Astrocyte (in vitro differentiated cells and primary cell): ENCODE measurements at regions not wholly inside any gene's neighbourhood (a gene's known extent, or its start where the extent isn't known, plus 50 kb on each side); places are given as distances from the start of the nearest gene placed in this dataset.

Experiments used
- DNase-seq: peaks from one replicate; pipeline ENCODE4 v3.0.0-alpha.2; 2010; ENCODE audit warnings: low read depth
- FAIRE-seq: peaks from 2 replicates; lab custom pipeline; 2011; peaks lifted over from hg19 to GRCh38; lab: Jason Lieb, UNC
- H2AFZ ChIP-seq: 2 replicates; pipeline ENCODE4 v1.6.0; 2012; ENCODE audit warnings: low read depth, low read length, inconsistent platforms
- H3K27ac ChIP-seq: 2 replicates; pipeline ENCODE4 v1.5.1; 2011; ENCODE audit warnings: low read depth, low read length, inconsistent platforms
- H3K27me3 ChIP-seq: 2 replicates; pipeline ENCODE4 v1.6.0; 2011; ENCODE audit warnings: low read length, inconsistent platforms; ENCODE audit not compliant: insufficient read depth
- H3K36me3 ChIP-seq: 2 replicates; pipeline ENCODE4 v1.5.1; 2011; ENCODE audit warnings: low read length, inconsistent platforms; ENCODE audit not compliant: insufficient read depth
- H3K4me1 ChIP-seq: 2 replicates; pipeline ENCODE4 v1.5.1; 2011; ENCODE audit warnings: low read length, inconsistent platforms; ENCODE audit not compliant: insufficient read depth
- H3K4me2 ChIP-seq: 2 replicates; pipeline ENCODE4 v1.6.0; 2012; ENCODE audit warnings: low read length, inconsistent platforms
- H3K4me3 ChIP-seq: 2 replicates; pipeline ENCODE4 v1.5.1; 2011; ENCODE audit warnings: low read depth, mild to moderate bottlenecking, low read length, inconsistent platforms; ENCODE audit not compliant: insufficient read depth
- H3K79me2 ChIP-seq: 2 replicates; pipeline ENCODE4 v1.6.0; 2012; ENCODE audit warnings: mild to moderate bottlenecking, low read length, inconsistent platforms; ENCODE audit not compliant: insufficient read depth
- H3K9ac ChIP-seq: 2 replicates; pipeline ENCODE4 v1.6.0; 2012; ENCODE audit warnings: mild to moderate bottlenecking, low read length, inconsistent platforms
- H3K9me3 ChIP-seq: 2 replicates; pipeline ENCODE4 v1.5.1; 2012; ENCODE audit warnings: low read depth, mild to moderate bottlenecking, low read length, inconsistent platforms; ENCODE audit not compliant: insufficient read depth
- H4K20me1 ChIP-seq: 2 replicates; pipeline ENCODE4 v1.6.0; 2012; ENCODE audit warnings: low read length, inconsistent platforms; ENCODE audit not compliant: insufficient read depth
- H3K27ac Mint-ChIP-seq: one replicate; pipeline ENCODE4 v1.8.0; 2021; ENCODE audit warnings: mild to moderate bottlenecking, mixed read lengths; ENCODE audit not compliant: unreplicated experiment
- H3K27me3 Mint-ChIP-seq: one replicate; pipeline ENCODE4 v1.8.0; 2021; ENCODE audit warnings: low read depth, mixed read lengths; ENCODE audit not compliant: unreplicated experiment
- H3K36me3 Mint-ChIP-seq: one replicate; pipeline ENCODE4 v1.8.0; 2021; ENCODE audit warnings: low read depth, mixed read lengths; ENCODE audit not compliant: unreplicated experiment
- H3K4me1 Mint-ChIP-seq: one replicate; pipeline ENCODE4 v1.8.0; 2021; ENCODE audit warnings: low read depth, mixed read lengths; ENCODE audit not compliant: unreplicated experiment
- H3K4me3 Mint-ChIP-seq: one replicate; pipeline ENCODE4 v1.8.0; 2021; ENCODE audit warnings: mild to moderate bottlenecking, moderate library complexity, mixed read lengths; ENCODE audit not compliant: unreplicated experiment
- H3K9me3 Mint-ChIP-seq: one replicate; pipeline ENCODE4 v1.8.0; 2021; ENCODE audit warnings: mild to moderate bottlenecking, mixed read lengths; ENCODE audit not compliant: unreplicated experiment
- EZH2 ChIP-seq: IDR thresholded peaks from 2 replicates; pipeline ENCODE4 v1.6.1; 2012; ENCODE audit warnings: mild to moderate bottlenecking, low read length, inconsistent platforms; ENCODE audit not compliant: insufficient read depth
- TF ChIP-seq, protein P1 (sequence below): IDR thresholded peaks from 2 replicates; pipeline ENCODE4 v1.5.1; 2011; ENCODE audit warnings: low read depth, mild to moderate bottlenecking, inconsistent platforms, low read length, moderate library complexity; ENCODE audit not compliant: insufficient read depth

DNA sequence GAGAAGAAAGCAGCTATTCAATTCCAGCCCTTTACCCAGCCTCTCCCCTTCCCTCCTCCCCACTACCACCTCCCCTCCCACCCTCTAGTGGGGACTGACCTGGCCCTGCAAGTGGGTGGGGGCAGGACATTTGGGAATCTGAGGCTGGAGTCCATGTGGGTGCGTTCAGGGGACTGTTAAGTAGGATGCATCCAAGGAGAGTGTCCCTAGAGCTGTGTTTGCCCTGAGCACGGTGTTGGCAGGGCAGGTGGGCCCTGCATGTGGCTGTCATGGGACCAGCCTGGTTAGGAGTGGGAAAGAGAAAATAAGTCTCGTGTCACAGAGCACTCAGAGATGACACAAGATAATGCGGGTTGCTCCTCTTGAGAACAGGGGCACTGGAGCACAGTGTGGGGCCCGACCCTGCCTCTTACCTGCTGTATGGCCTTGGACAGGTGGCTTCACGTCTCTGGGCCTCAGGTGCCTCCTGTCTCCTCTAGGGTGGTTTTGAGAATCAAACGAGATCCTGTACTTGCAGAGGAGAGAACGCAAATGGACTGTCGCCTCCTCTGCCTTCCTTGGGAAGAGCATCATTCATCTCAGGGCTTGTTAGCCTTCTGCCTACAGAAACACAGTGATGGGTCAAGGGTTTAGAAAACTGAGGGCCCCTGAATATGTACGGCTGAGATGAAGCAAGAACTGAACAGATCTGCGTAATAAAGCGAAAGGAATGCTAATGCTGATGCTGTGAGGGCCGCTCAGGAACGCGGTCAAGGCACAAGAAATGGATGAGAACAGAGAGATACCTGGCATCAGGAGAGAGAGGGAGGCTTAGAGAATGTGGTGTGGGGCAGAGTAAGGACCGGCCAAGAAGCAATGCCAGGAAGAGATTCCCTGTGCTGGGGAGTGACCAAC is 187.7 kb upstream of the HAAO start:
- FAIRE-seq (no peak), DNase-seq (no peak)
- peaks cover 24% of the 10 kb centered on the region for H3K27me3 Mint-ChIP-seq
- no peak overlapping the region for H3K9ac ChIP-seq
- H3K4me2 ChIP-seq: no peak overlapping the region
- TF ChIP-seq EZH2: no peak
- no peak overlapping the region for H3K27ac ChIP-seq
- H3K79me2 ChIP-seq: no peaks in the 10 kb centered on the region
- H3K36me3 ChIP-seq: no peaks in the 10 kb centered on the region
- H3K4me1 ChIP-seq: peaks cover 5% of the 10 kb centered on the region
- no peaks in the 10 kb centered on the region for H3K27me3 ChIP-seq
- H3K36me3 Mint-ChIP-seq: no peaks in the 10 kb centered on the region
- no peak overlapping the region for H2AFZ ChIP-seq
- H3K9me3 ChIP-seq: no peaks in the 10 kb centered on the region
- peaks cover 8% of the 10 kb centered on the region for H3K4me1 Mint-ChIP-seq
- no peak overlapping the region for H3K27ac Mint-ChIP-seq
- no peaks in the 10 kb centered on the region for H4K20me1 ChIP-seq
- no peak overlapping the region for H3K4me3 Mint-ChIP-seq
- H3K9me3 Mint-ChIP-seq: no peaks in the 10 kb centered on the region
- no peak overlapping the region for H3K4me3 ChIP-seq

DNA sequence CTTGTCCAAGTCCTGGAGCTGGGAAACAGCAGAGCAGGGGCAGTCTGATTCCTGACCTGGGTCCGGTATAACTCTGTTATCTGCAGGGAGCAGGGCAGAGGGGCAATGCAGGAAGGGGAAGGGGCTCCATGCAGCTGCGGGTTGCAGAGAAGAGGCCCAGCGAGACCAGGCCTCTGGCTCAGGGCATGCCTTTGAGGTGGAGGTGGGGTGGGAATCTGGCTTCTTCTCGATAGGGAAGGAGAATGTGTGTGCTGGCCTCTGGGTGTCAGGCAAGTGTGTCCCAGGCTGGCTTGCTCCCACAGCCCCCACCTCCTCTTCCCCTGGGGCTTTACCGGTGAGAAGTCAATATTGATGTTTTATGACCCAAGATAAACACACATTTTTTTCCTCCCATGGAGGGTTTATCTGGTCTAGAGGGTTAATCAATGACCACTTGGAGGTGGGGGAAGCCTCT is 187.1 kb upstream of the HAAO start:
- Histone ChIP-seq H3K9ac (no peak overlapping the region), H3K9me3 (no peaks in the 10 kb centered on the region), H3K79me2 (no peaks in the 10 kb centered on the region), H2AFZ (no peak overlapping the region), H3K27ac (no peak overlapping the region), H3K36me3 (no peaks in the 10 kb centered on the region), H4K20me1 (no peaks in the 10 kb centered on the region), H3K27me3 (no peaks in the 10 kb centered on the region), H3K4me1 (peaks cover 12% of the 10 kb centered on the region), H3K4me2 (no peak overlapping the region), H3K4me3 (no peak overlapping the region)
- TF ChIP-seq, protein P1, sequence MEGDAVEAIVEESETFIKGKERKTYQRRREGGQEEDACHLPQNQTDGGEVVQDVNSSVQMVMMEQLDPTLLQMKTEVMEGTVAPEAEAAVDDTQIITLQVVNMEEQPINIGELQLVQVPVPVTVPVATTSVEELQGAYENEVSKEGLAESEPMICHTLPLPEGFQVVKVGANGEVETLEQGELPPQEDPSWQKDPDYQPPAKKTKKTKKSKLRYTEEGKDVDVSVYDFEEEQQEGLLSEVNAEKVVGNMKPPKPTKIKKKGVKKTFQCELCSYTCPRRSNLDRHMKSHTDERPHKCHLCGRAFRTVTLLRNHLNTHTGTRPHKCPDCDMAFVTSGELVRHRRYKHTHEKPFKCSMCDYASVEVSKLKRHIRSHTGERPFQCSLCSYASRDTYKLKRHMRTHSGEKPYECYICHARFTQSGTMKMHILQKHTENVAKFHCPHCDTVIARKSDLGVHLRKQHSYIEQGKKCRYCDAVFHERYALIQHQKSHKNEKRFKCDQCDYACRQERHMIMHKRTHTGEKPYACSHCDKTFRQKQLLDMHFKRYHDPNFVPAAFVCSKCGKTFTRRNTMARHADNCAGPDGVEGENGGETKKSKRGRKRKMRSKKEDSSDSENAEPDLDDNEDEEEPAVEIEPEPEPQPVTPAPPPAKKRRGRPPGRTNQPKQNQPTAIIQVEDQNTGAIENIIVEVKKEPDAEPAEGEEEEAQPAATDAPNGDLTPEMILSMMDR: no peak
- TF ChIP-seq EZH2: no peak
- Mint-ChIP-seq H3K27ac (no peak overlapping the region), H3K4me1 (peaks cover 10% of the 10 kb centered on the region), H3K9me3 (no peaks in the 10 kb centered on the region), H3K27me3 (peaks cover 23% of the 10 kb centered on the region), H3K36me3 (no peaks in the 10 kb centered on the region), H3K4me3 (no peak overlapping the region)
- FAIRE-seq (no peak), DNase-seq (no peak)

GRCh38 chr2:42978887-42979415 is 186.6 kb upstream of the HAAO start:
- Mint-ChIP-seq H3K9me3 (no peaks in the 10 kb centered on the region), H3K4me3 (no peak overlapping the region), H3K27ac (no peak overlapping the region), H3K36me3 (no peaks in the 10 kb centered on the region), H3K27me3 (peaks cover 21% of the 10 kb centered on the region), H3K4me1 (peaks cover 12% of the 10 kb centered on the region)
- Histone ChIP-seq H3K79me2 (no peaks in the 10 kb centered on the region), H3K36me3 (no peaks in the 10 kb centered on the region), H2AFZ (no peak overlapping the region), H3K9ac (no peak overlapping the region), H3K27ac (no peak overlapping the region), H3K4me2 (no peak overlapping the region), H4K20me1 (no peaks in the 10 kb centered on the region), H3K9me3 (no peaks in the 10 kb centered on the region), H3K4me3 (no peak overlapping the region), H3K27me3 (no peaks in the 10 kb centered on the region), H3K4me1 (peaks cover 16% of the 10 kb centered on the region)
- no peak for TF ChIP-seq EZH2
- TF ChIP-seq, protein P1: no peak
- no peak for DNase-seq
- FAIRE-seq: no peak
